ENCODE measurements at regions not wholly inside any gene's neighbourhood (a gene's known extent, or its start where the extent isn't known, plus 50 kb on each side); places are given as distances from the start of the nearest gene placed in this dataset.
"Not testable (repeated sequence)": the region's sequence is repeated elsewhere in the genome, so short reads cannot be mapped to it uniquely, and the experiment has no call there.

DNA sequence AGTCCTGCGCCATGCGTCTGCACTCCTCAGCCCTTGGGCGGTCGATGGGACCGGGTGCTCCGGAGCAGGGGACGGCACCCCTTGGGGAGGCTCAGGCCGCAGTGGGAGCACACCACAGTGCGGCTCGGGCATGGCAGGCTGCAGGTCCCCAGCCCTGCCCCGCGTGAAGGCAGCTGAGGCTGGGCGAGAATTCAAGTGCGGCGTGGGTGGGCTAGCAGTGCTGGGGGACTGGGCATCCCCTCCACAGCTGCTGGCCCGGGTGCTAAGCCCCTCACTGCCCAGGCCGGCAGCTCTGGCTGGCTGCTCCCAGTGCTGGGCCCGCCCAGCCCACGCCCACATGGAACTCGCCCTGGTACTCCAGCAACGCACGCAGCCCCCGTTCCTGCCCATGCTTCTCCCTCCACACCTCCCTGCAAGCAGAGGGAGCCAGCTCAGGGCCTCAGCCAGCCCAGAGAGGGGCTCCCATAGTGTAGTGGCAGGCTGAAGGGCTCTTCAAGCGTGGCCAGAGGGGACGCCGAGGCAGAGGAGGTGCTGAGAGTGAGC is 198.3 kb upstream of the CNTNAP5 start:
- TF ChIP-seq, protein P1, sequence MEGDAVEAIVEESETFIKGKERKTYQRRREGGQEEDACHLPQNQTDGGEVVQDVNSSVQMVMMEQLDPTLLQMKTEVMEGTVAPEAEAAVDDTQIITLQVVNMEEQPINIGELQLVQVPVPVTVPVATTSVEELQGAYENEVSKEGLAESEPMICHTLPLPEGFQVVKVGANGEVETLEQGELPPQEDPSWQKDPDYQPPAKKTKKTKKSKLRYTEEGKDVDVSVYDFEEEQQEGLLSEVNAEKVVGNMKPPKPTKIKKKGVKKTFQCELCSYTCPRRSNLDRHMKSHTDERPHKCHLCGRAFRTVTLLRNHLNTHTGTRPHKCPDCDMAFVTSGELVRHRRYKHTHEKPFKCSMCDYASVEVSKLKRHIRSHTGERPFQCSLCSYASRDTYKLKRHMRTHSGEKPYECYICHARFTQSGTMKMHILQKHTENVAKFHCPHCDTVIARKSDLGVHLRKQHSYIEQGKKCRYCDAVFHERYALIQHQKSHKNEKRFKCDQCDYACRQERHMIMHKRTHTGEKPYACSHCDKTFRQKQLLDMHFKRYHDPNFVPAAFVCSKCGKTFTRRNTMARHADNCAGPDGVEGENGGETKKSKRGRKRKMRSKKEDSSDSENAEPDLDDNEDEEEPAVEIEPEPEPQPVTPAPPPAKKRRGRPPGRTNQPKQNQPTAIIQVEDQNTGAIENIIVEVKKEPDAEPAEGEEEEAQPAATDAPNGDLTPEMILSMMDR (IDR thresholded peaks at IDR 0.05; ENCODE audit: unreplicated experiment in 3 of 3), result no peak
- no peak overlapping the region for H3K27ac Mint-ChIP-seq
- no peaks in the 10 kb centered on the region for H3K4me1 Mint-ChIP-seq
- H3K27me3 Mint-ChIP-seq (ENCODE audit: low read depth), result no peaks in the 10 kb centered on the region
- H3K4me3 Mint-ChIP-seq, result no peak overlapping the region
- no peaks in the 10 kb centered on the region for H3K36me3 Mint-ChIP-seq (ENCODE audit: low read depth)
- H3K9me3 Mint-ChIP-seq, result peaks cover 13% of the 10 kb centered on the region

DNA sequence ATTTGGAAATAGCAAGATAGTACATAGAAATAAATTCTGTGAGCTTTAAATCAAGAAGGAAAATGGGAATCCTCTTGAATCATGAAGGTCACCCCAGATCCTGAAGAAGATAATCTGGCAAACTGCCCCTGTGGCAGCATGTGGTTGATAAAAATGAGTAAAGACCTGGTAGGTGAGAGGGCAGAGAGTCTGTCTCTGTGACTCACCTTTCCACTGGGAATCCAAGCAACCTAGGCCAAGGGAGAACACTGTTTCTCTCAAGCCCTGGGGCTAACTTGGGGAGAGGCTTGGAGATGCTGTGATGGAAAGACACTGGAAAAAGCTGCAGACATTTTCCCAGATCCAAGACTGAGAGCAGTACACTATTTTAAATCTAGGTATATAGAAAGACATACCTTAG is 185.8 kb upstream of the CNTNAP5 start:
- H3K27ac Mint-ChIP-seq, result no peak overlapping the region
- H3K27me3 Mint-ChIP-seq (ENCODE audit: low read depth), result no peaks in the 10 kb centered on the region
- H3K36me3 Mint-ChIP-seq (ENCODE audit: low read depth), result no peaks in the 10 kb centered on the region
- H3K4me1 Mint-ChIP-seq, result no peaks in the 10 kb centered on the region
- TF ChIP-seq, protein P1 (IDR thresholded peaks at IDR 0.05; ENCODE audit: unreplicated experiment in 3 of 3), result no peak
- H3K4me3 Mint-ChIP-seq, result no peak overlapping the region
- H3K9me3 Mint-ChIP-seq, result peaks cover 29% of the 10 kb centered on the region

DNA sequence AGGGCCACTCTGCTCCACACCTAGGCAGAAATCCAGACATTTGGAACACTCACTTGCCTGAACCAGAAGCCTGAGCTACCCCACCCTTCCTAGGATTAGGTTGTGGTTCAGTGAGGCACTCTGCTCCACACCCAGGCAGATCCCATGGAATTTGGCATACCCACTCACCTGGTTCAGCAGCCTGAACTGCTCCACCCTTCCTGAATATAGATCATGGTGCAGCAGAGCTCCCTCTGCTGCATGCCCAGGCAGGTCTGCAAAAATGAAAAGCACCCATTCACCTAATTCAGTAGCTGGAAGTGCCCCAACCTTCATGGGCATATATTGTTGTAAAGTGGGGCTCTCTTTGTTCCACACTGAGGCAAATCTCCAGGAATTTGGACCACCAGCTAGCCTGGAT is 185.1 kb upstream of the CNTNAP5 start:
- H3K36me3 Mint-ChIP-seq (ENCODE audit: low read depth), result no peaks in the 10 kb centered on the region
- H3K4me1 Mint-ChIP-seq, result no peaks in the 10 kb centered on the region
- no peaks in the 10 kb centered on the region for H3K27me3 Mint-ChIP-seq (ENCODE audit: low read depth)
- no peak overlapping the region for H3K27ac Mint-ChIP-seq
- TF ChIP-seq, protein P1 (IDR thresholded peaks at IDR 0.05; ENCODE audit: unreplicated experiment in 3 of 3), result no peak
- H3K4me3 Mint-ChIP-seq, result no peak overlapping the region
- peaks cover 29% of the 10 kb centered on the region for H3K9me3 Mint-ChIP-seq

DNA sequence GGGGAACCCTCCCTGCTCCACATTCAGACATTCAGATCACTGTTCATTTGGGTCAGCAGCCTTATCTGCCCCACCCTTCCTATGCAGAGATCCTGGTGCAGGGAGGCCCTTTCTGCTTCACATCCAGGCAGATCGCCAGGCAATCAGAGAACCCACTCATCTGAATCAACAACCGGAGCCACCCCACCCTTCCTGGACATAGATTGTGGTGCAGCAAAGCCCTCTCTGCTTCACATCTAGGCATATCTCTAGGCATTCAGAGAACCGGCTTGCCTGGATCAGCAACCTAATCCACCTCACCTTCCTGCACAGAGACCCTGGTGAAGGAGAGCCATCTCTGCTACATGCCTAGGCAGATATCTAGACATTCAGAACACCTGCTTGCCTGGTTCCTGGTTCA is 184.5 kb upstream of the CNTNAP5 start:
- no peaks in the 10 kb centered on the region for H3K4me1 Mint-ChIP-seq
- H3K4me3 Mint-ChIP-seq, result no peak overlapping the region
- TF ChIP-seq, protein P1 (IDR thresholded peaks at IDR 0.05; ENCODE audit: unreplicated experiment in 3 of 3), result no peak

DNA sequence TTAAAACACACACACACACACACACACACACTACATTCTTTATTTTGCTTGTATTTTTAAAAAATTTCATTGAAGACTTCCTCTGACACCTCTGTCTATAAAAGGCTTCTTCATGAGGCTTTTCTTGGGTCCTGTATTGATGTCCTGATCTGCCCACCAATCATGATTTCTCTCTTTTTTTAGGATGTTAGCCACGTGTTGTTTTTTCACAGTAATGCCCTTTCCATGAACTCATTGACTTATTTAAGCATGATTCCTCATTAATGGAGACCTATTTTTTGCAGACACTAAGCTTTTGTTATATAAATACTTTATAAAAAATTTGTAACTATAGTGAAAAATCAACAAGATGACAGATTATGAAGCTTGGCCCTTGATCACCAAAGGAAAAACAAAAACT is 173.8 kb upstream of the CNTNAP5 start:
- peaks cover 17% of the 10 kb centered on the region for H3K9me3 Mint-ChIP-seq
- TF ChIP-seq, protein P1 (IDR thresholded peaks at IDR 0.05; ENCODE audit: unreplicated experiment in 3 of 3), result no peak
- H3K27ac Mint-ChIP-seq, result no peak overlapping the region
- no peaks in the 10 kb centered on the region for H3K27me3 Mint-ChIP-seq (ENCODE audit: low read depth)
- H3K4me3 Mint-ChIP-seq, result no peak overlapping the region
- H3K4me1 Mint-ChIP-seq, result no peaks in the 10 kb centered on the region
- no peaks in the 10 kb centered on the region for H3K36me3 Mint-ChIP-seq (ENCODE audit: low read depth)

More for the DNA sequence above, 184.5 kb upstream of the CNTNAP5 start:
- Mint-ChIP-seq H3K27ac (no peak overlapping the region), H3K9me3 (peaks cover 29% of the 10 kb centered on the region), H3K27me3 (ENCODE audit: low read depth) (no peaks in the 10 kb centered on the region), H3K36me3 (ENCODE audit: low read depth) (no peaks in the 10 kb centered on the region)

DNA sequence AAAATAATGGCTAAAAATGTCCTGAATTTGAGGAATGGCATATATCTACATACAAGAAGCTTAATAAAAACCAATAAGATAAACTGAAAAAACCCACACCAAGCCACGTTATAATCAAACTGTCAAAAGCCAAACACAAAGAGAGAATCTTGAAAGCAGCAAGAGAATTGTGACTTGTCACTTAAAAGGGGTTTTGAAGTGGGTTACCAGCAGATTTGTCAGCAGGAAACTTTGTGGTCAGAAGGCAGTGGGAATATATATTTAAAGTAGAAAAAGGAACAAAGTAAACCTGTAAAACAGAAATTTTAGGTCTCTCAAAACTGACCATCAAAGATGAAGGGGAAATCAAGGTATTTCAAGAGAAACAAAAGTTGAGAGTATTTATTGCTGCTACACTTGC is 171.9 kb upstream of the CNTNAP5 start:
- peaks cover 24% of the 10 kb centered on the region for H3K9me3 Mint-ChIP-seq
- H3K27ac Mint-ChIP-seq, result no peak overlapping the region
- no peaks in the 10 kb centered on the region for H3K4me1 Mint-ChIP-seq
- no peaks in the 10 kb centered on the region for H3K27me3 Mint-ChIP-seq (ENCODE audit: low read depth)
- TF ChIP-seq, protein P1 (IDR thresholded peaks at IDR 0.05; ENCODE audit: unreplicated experiment in 3 of 3), result no peak
- no peaks in the 10 kb centered on the region for H3K36me3 Mint-ChIP-seq (ENCODE audit: low read depth)
- H3K4me3 Mint-ChIP-seq, result no peak overlapping the region

DNA sequence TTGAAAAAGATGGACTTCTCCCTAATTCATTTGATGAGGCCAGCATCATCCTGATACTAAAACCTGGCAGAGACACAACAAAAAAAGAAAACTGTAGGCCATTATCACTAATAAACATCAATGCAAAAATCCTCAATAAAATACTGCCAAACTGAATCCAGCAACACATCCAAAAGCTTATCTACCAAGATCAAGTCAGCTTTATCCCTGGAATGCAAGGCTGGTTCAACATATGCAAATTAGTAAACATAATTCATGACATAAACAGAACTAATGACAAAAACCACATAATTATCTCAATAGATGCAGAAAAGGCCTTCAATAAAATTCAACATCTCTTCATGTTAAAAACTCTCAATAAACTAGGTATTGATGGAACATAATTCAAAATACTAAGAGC is 166.1 kb upstream of the CNTNAP5 start:
- H3K36me3 Mint-ChIP-seq (ENCODE audit: low read depth); H3K4me1 Mint-ChIP-seq; H3K4me3 Mint-ChIP-seq; H3K27ac Mint-ChIP-seq; H3K27me3 Mint-ChIP-seq (ENCODE audit: low read depth): not testable (repeated sequence)
- peaks cover 29% of the 10 kb centered on the region for H3K9me3 Mint-ChIP-seq
